GM12891 (cell line): ENCODE measurements at regions not wholly inside any gene's neighbourhood (a gene's known extent, or its start where the extent isn't known, plus 50 kb on each side); places are given as distances from the start of the nearest gene placed in this dataset.

Experiments used
- PAX5 ChIP-seq: IDR thresholded peaks from 2 replicates; pipeline ENCODE4 v1.6.1; 2011; ENCODE audit warnings: low read length, moderate library complexity, mild to moderate bottlenecking; ENCODE audit not compliant: insufficient read depth, severe bottlenecking
- POLR2A ChIP-seq: IDR thresholded peaks from 2 replicates; pipeline ENCODE4 v1.6.1; 2011; ENCODE audit warnings: low read depth, low read length, control low read depth
- POLR2AphosphoS5 ChIP-seq: IDR thresholded peaks from 2 replicates; pipeline ENCODE4 v1.6.1; 2011; ENCODE audit warnings: low read depth, low read length, control low read depth
- POU2F2 ChIP-seq: IDR thresholded peaks from 2 replicates; pipeline ENCODE4 v1.6.1; 2011; ENCODE audit warnings: low read depth, mild to moderate bottlenecking, control low read depth, low read length, moderate library complexity
- SPI1 ChIP-seq: IDR thresholded peaks from 2 replicates; pipeline ENCODE4 v1.6.1; 2011; ENCODE audit warnings: low read depth, low read length, control low read depth
- TAF1 ChIP-seq: IDR thresholded peaks from 2 replicates; pipeline ENCODE4 v1.6.1; 2011; ENCODE audit warnings: low read depth, low read length, control low read depth

GRCh38 chr2:221767106-221768012 lies 195.3 kb upstream of the EPHA4 start:
- TF ChIP-seq POLR2AphosphoS5 (no peak), POLR2A (no peak), TAF1 (no peak), SPI1 (no peak), PAX5 (no peak), POU2F2 (no peak)
